H9 (cell line): ENCODE measurements at regions not wholly inside any gene's neighbourhood (a gene's known extent, or its start where the extent isn't known, plus 50 kb on each side); places are given as distances from the start of the nearest gene placed in this dataset.

Source experiments
- DNase-seq: peaks from one replicate; pipeline ENCODE4 v3.0.0-alpha.2; 2017
- H2AFZ ChIP-seq: one replicate; pipeline ENCODE4 v1.6.1; 2013; ENCODE audit warnings: mild to moderate bottlenecking, low read length, control low read depth, moderate library complexity
- H2AK5ac ChIP-seq: 2 replicates; pipeline ENCODE4 v1.6.1; 2013; ENCODE audit warnings: low read length, control low read depth, mixed read lengths; ENCODE audit not compliant: insufficient read length
- H2BK120ac ChIP-seq: one replicate; pipeline ENCODE4 v1.6.1; 2013; ENCODE audit warnings: low read depth, mild to moderate bottlenecking, low read length, control low read depth, inconsistent platforms; ENCODE audit not compliant: poor library complexity, severe bottlenecking
- H2BK12ac ChIP-seq: 2 replicates; pipeline ENCODE4 v1.6.1; 2013; ENCODE audit warnings: low read length, control low read depth, mixed read lengths, low read depth; ENCODE audit not compliant: insufficient read length
- H2BK15ac ChIP-seq: 2 replicates; pipeline ENCODE4 v1.6.1; 2013; ENCODE audit warnings: low read depth, low read length, control low read depth
- H2BK20ac ChIP-seq: one replicate; pipeline ENCODE4 v1.6.1; 2013; ENCODE audit warnings: low read depth, mild to moderate bottlenecking, low read length, control low read depth, inconsistent platforms; ENCODE audit not compliant: poor library complexity, severe bottlenecking
- H2BK5ac ChIP-seq: 2 replicates; pipeline ENCODE4 v1.6.1; 2013; ENCODE audit warnings: low read length, control low read depth, mixed read lengths; ENCODE audit not compliant: insufficient read length
- H3K14ac ChIP-seq: 2 replicates; pipeline ENCODE4 v1.6.1; 2013; ENCODE audit warnings: low read length, control low read depth; ENCODE audit not compliant: insufficient read depth
- H3K18ac ChIP-seq: 2 replicates; pipeline ENCODE4 v1.6.1; 2013; ENCODE audit warnings: low read depth, mild to moderate bottlenecking, mixed read lengths, low read length, control low read depth; ENCODE audit not compliant: insufficient read length
- H3K23ac ChIP-seq: 2 replicates; pipeline ENCODE4 v1.6.1; 2013; ENCODE audit warnings: low read length, control low read depth, mixed read lengths, low read depth; ENCODE audit not compliant: insufficient read length
- H3K23me2 ChIP-seq: 2 replicates; pipeline ENCODE4 v1.6.1; 2013; ENCODE audit warnings: low read depth, mild to moderate bottlenecking, mixed read lengths, low read length, control low read depth; ENCODE audit not compliant: insufficient read length, poor library complexity, severe bottlenecking
- H3K27ac ChIP-seq: 2 replicates; pipeline ENCODE4 v1.5.1; 2013; ENCODE audit warnings: low read length, control low read depth, mixed read lengths, low read depth; ENCODE audit not compliant: insufficient read length
- H3K27me3 ChIP-seq: 2 replicates; pipeline ENCODE4 v1.6.1; 2013; ENCODE audit warnings: low read length, control low read depth, inconsistent platforms; ENCODE audit not compliant: insufficient read depth
- H3K4ac ChIP-seq: 2 replicates; pipeline ENCODE4 v1.6.1; 2013; ENCODE audit warnings: low read depth, mild to moderate bottlenecking, control low read depth, inconsistent platforms, low read length, moderate library complexity
- H3K4me1 ChIP-seq: 2 replicates; pipeline ENCODE4 v1.6.1; 2013; ENCODE audit warnings: low read length, control low read depth, inconsistent platforms; ENCODE audit not compliant: insufficient read depth
- H3K4me2 ChIP-seq: 2 replicates; pipeline ENCODE4 v1.6.1; 2013; ENCODE audit warnings: low read length, control low read depth, mixed read lengths; ENCODE audit not compliant: insufficient read length, insufficient read depth
- H3K56ac ChIP-seq: 2 replicates; pipeline ENCODE4 v1.6.1; 2013; ENCODE audit warnings: low read depth, mild to moderate bottlenecking, mixed read lengths, low read length, control low read depth; ENCODE audit not compliant: insufficient read length
- H3K79me1 ChIP-seq: 2 replicates; pipeline ENCODE4 v1.6.1; 2013; ENCODE audit warnings: low read depth, mild to moderate bottlenecking, moderate library complexity, low read length, control low read depth, inconsistent platforms; ENCODE audit not compliant: insufficient read depth, poor library complexity, severe bottlenecking
- H3K79me2 ChIP-seq: 2 replicates; pipeline ENCODE4 v1.6.1; 2013; ENCODE audit warnings: low read length, control low read depth, inconsistent platforms; ENCODE audit not compliant: insufficient read depth
- H3K9ac ChIP-seq: 2 replicates; pipeline ENCODE4 v1.6.1; 2013; ENCODE audit warnings: low read length, control low read depth, mixed read lengths; ENCODE audit not compliant: insufficient read length; ENCODE audit errors: extremely low read depth
- H3K9me3 ChIP-seq: one replicate; pipeline ENCODE4 v1.6.1; 2013; ENCODE audit warnings: low read depth, low read length, inconsistent platforms; ENCODE audit not compliant: control insufficient read depth
- H3T11ph ChIP-seq: one replicate; pipeline ENCODE4 v1.6.1; 2013; ENCODE audit warnings: mild to moderate bottlenecking, low read length, control low read depth, inconsistent platforms
- H4K20me1 ChIP-seq: one replicate; pipeline ENCODE4 v1.6.1; 2013; ENCODE audit not compliant: control insufficient read depth, insufficient read length, insufficient read depth
- H4K5ac ChIP-seq: 2 replicates; pipeline ENCODE4 v1.6.1; 2013; ENCODE audit warnings: low read depth, mild to moderate bottlenecking, mixed read lengths, low read length, control low read depth; ENCODE audit not compliant: insufficient read length
- H4K8ac ChIP-seq: replicated peaks from 2 replicates; pipeline ENCODE4 v1.6.1; 2013; ENCODE audit warnings: low read length, control low read depth, mixed read lengths, low read depth; ENCODE audit not compliant: insufficient read length
- H4K91ac ChIP-seq: 2 replicates; pipeline ENCODE4 v1.6.1; 2013; ENCODE audit warnings: low read depth, mild to moderate bottlenecking, moderate library complexity, mixed read lengths, low read length, control low read depth; ENCODE audit not compliant: insufficient read length
- H3K27ac Mint-ChIP-seq, 3 experiments: 2 replicates in 2 of 3; 3 replicates in 1 of 3; pipeline ENCODE4 v1.8.0; 2020 to 2021; ENCODE audit warnings: mixed read lengths in 3 of 3, mild to moderate bottlenecking in 1 of 3, moderate library complexity in 1 of 3
- H3K27me3 Mint-ChIP-seq: 2 replicates; pipeline ENCODE4 v1.8.0; 2021; ENCODE audit warnings: low read depth, mild to moderate bottlenecking, moderate library complexity, mixed read lengths
- H3K36me3 Mint-ChIP-seq, 3 experiments: 2 replicates in 2 of 3; 3 replicates in 1 of 3; pipeline ENCODE4 v1.8.0; 2020 to 2021; ENCODE audit warnings: low read depth in 3 of 3, mixed read lengths in 3 of 3; ENCODE audit not compliant: insufficient read depth in 1 of 3
- H3K4me1 Mint-ChIP-seq, 2 experiments: 2 replicates each; pipeline ENCODE4 v1.8.0; 2020; ENCODE audit warnings: mixed read lengths in 2 of 2
- H3K4me3 Mint-ChIP-seq, 2 experiments: 2 replicates in 1 of 2; 3 replicates in 1 of 2; pipeline ENCODE4 v1.8.0; 2020 to 2021; ENCODE audit warnings: mild to moderate bottlenecking in 2 of 2, mixed read lengths in 2 of 2, moderate library complexity in 1 of 2
- H3K9me3 Mint-ChIP-seq, 2 experiments: 2 replicates in 1 of 2; 3 replicates in 1 of 2; pipeline ENCODE4 v1.8.0; 2020; ENCODE audit warnings: mild to moderate bottlenecking in 2 of 2, mixed read lengths in 2 of 2, moderate library complexity in 1 of 2
- CTCF ChIP-seq: fragments of 200-600 bp; sonication (generic); conservative IDR thresholded peaks from 3 replicates; pipeline ENCODE4 v1.8.0; 2021; ENCODE audit warnings: antibody characterized with exemption, mild to moderate bottlenecking
- WGBS: extraction: QIAGEN DNeasy Blood & Tissue Kit; methylation state at CpG from one replicate; pipeline ENCODE4 v1.1.7; 2013; ENCODE audit warnings: missing lambda C conversion rate, low lambda C conversion rate, mixed read lengths; ENCODE audit not compliant: insufficient read length; ENCODE audit errors: extremely low coverage; 5-methylcytosine and 5-hydroxymethylcytosine counted together

GRCh38 chr20:48354320-48354876, 473.4 kb downstream of the PREX1 start:
- DNase-seq: no peak
- no peak overlapping the region for H2BK20ac ChIP-seq
- no peak overlapping the region for H4K8ac ChIP-seq
- no peaks in the 10 kb centered on the region for H4K20me1 ChIP-seq
- Mint-ChIP-seq H3K4me3 (no peak overlapping the region), H3K36me3 (peaks cover 0 to 3% (median 2%) of the 10 kb centered on the region in 3 experiments; a peak in 5 of 7 replicates), H3K27me3 (no peaks in the 10 kb centered on the region; the same call in 1 of the 2 replicates), H3K4me1 (peaks cover 2 to 6% of the 10 kb centered on the region in 2 experiments; a peak in 1 of 4 replicates), H3K27ac (no peak overlapping the region), H3K9me3 (peaks cover 8% of the 10 kb centered on the region in 2 experiments; a peak in 4 of 5 replicates)
- no peak overlapping the region for H3K23ac ChIP-seq
- H3K14ac ChIP-seq: no peak overlapping the region
- H2BK120ac ChIP-seq: no peak overlapping the region
- H4K5ac ChIP-seq: no peak overlapping the region
- H2BK12ac ChIP-seq: no peak overlapping the region
- no peak overlapping the region for H3T11ph ChIP-seq
- no peak overlapping the region for H3K18ac ChIP-seq
- H2BK15ac ChIP-seq: no peak overlapping the region
- H3K27me3 ChIP-seq: no peaks in the 10 kb centered on the region
- H3K9me3 ChIP-seq: no peaks in the 10 kb centered on the region
- H3K27ac ChIP-seq: no peak overlapping the region
- H3K79me2 ChIP-seq: no peaks in the 10 kb centered on the region
- H3K4me1 ChIP-seq: no peaks in the 10 kb centered on the region
- H3K4me2 ChIP-seq: no peak overlapping the region
- no CpG with 5 or more reads among the region's 2 CpGs for WGBS
- H3K4ac ChIP-seq: no peak overlapping the region
- H2AK5ac ChIP-seq: no peak overlapping the region
- H4K91ac ChIP-seq: no peak overlapping the region
- no peak overlapping the region for H2AFZ ChIP-seq
- no peak overlapping the region for H2BK5ac ChIP-seq
- no peaks in the 10 kb centered on the region for H3K79me1 ChIP-seq
- H3K9ac ChIP-seq: no peak overlapping the region
- no peak overlapping the region for H3K56ac ChIP-seq
- no peaks in the 10 kb centered on the region for H3K23me2 ChIP-seq
- no peak for TF ChIP-seq CTCF
